ENCODE measurements at regions not wholly inside any gene's neighbourhood (a gene's known extent, or its start where the extent isn't known, plus 50 kb on each side); places are given as distances from the start of the nearest gene placed in this dataset.
A peak's percentile ranks its signal among the peaks of the same experiment; 100 is the strongest.

GRCh38 chr5:2849429-2849828, 98.0 kb upstream of the IRX2 start:
- Histone ChIP-seq H3K27me3 (ENCODE audit: insufficient read depth, poor library complexity, severe bottlenecking) (peaks cover 5% of the 10 kb centered on the region), H3K4me3 (ENCODE audit: severe bottlenecking) (no peak overlapping the region), H3K9me3 (ENCODE audit: severe bottlenecking) (no peaks in the 10 kb centered on the region), H3K36me3 (ENCODE audit: low read depth) (no peaks in the 10 kb centered on the region), H3K27ac (ENCODE audit: poor library complexity, severe bottlenecking) (no peak overlapping the region), H3K4me1 (ENCODE audit: insufficient read depth, poor library complexity, severe bottlenecking) (peaks cover 12% of the 10 kb centered on the region)
- ATAC-seq (ENCODE audit: low read depth) (no peak), DNase-seq (ENCODE audit: low spot score) (no peak)
- TF ChIP-seq CTCF (IDR thresholded peaks at IDR 0.05; ENCODE audit: poor library complexity, severe bottlenecking) = no peak

- H3K27ac ChIP-seq (ENCODE audit: poor library complexity, severe bottlenecking) = no peak overlapping the region
- no peak overlapping the region for H3K4me3 ChIP-seq (ENCODE audit: severe bottlenecking)
- DNase-seq (ENCODE audit: low spot score) (no peak), ATAC-seq (ENCODE audit: low read depth) (no peak)
- no peaks in the 10 kb centered on the region for H3K9me3 ChIP-seq (ENCODE audit: severe bottlenecking)
- peak; percentile 37 for TF ChIP-seq CTCF (IDR thresholded peaks at IDR 0.05; ENCODE audit: poor library complexity, severe bottlenecking)
- H3K4me1 ChIP-seq (ENCODE audit: insufficient read depth, poor library complexity, severe bottlenecking) = peaks cover 12% of the 10 kb centered on the region
- H3K27me3 ChIP-seq (ENCODE audit: insufficient read depth, poor library complexity, severe bottlenecking) = peaks cover 5% of the 10 kb centered on the region
- no peaks in the 10 kb centered on the region for H3K36me3 ChIP-seq (ENCODE audit: low read depth)
Measured at GRCh38 chr5:2848619-2849018, 97.1 kb upstream of the IRX2 start.

- Histone ChIP-seq H3K4me1 (ENCODE audit: insufficient read depth, poor library complexity, severe bottlenecking) (peaks cover 12% of the 10 kb centered on the region), H3K4me3 (ENCODE audit: severe bottlenecking) (no peak overlapping the region), H3K9me3 (ENCODE audit: severe bottlenecking) (no peaks in the 10 kb centered on the region), H3K27ac (ENCODE audit: poor library complexity, severe bottlenecking) (no peak overlapping the region), H3K27me3 (ENCODE audit: insufficient read depth, poor library complexity, severe bottlenecking) (peaks cover 5% of the 10 kb centered on the region), H3K36me3 (ENCODE audit: low read depth) (no peaks in the 10 kb centered on the region)
- TF ChIP-seq CTCF (IDR thresholded peaks at IDR 0.05; ENCODE audit: poor library complexity, severe bottlenecking) = no peak
- ATAC-seq (ENCODE audit: low read depth) (peak; percentile 64), DNase-seq (ENCODE audit: low spot score) (no peak)
Measured at GRCh38 chr5:2847608-2848007, 96.1 kb upstream of the IRX2 start.

GRCh38 chr5:2841208-2841607, 89.7 kb upstream of the IRX2 start:
- Histone ChIP-seq H3K27ac (ENCODE audit: poor library complexity, severe bottlenecking) (no peak overlapping the region), H3K36me3 (ENCODE audit: low read depth) (no peaks in the 10 kb centered on the region), H3K4me3 (ENCODE audit: severe bottlenecking) (no peak overlapping the region), H3K9me3 (ENCODE audit: severe bottlenecking) (no peaks in the 10 kb centered on the region), H3K4me1 (ENCODE audit: insufficient read depth, poor library complexity, severe bottlenecking) (no peaks in the 10 kb centered on the region), H3K27me3 (ENCODE audit: insufficient read depth, poor library complexity, severe bottlenecking) (peaks cover 2% of the 10 kb centered on the region)
- no peak for ATAC-seq (ENCODE audit: low read depth)
- no peak for DNase-seq (ENCODE audit: low spot score)
- TF ChIP-seq CTCF (IDR thresholded peaks at IDR 0.05; ENCODE audit: poor library complexity, severe bottlenecking) = no peak

- no peak for TF ChIP-seq CTCF (IDR thresholded peaks at IDR 0.05; ENCODE audit: poor library complexity, severe bottlenecking)
- ATAC-seq (ENCODE audit: low read depth) (no peak), DNase-seq (ENCODE audit: low spot score) (no peak)
- no peaks in the 10 kb centered on the region for H3K9me3 ChIP-seq (ENCODE audit: severe bottlenecking)
- no peaks in the 10 kb centered on the region for H3K4me1 ChIP-seq (ENCODE audit: insufficient read depth, poor library complexity, severe bottlenecking)
- no peaks in the 10 kb centered on the region for H3K36me3 ChIP-seq (ENCODE audit: low read depth)
- H3K27ac ChIP-seq (ENCODE audit: poor library complexity, severe bottlenecking) = no peak overlapping the region
- no peak overlapping the region for H3K4me3 ChIP-seq (ENCODE audit: severe bottlenecking)
- H3K27me3 ChIP-seq (ENCODE audit: insufficient read depth, poor library complexity, severe bottlenecking) = peaks cover 2% of the 10 kb centered on the region
Measured at GRCh38 chr5:2840372-2840915, 89.0 kb upstream of the IRX2 start.

Measured in RWPE2 (cell line).